AG04449 (cell line): ENCODE measurements at regions not wholly inside any gene's neighbourhood (a gene's known extent, or its start where the extent isn't known, plus 50 kb on each side); places are given as distances from the start of the nearest gene placed in this dataset.

ENCODE experiments used
- CTCF ChIA-PET: fragments of 350-600 bp; formaldehyde crosslinking; extraction: SDS; loops from one replicate; lab custom pipeline; 2021; ENCODE audit warnings: antibody characterized with exemption; lab: Yijun Ruan, JAX
- POLR2A ChIA-PET: fragments of 400-600, 350-600 bp; formaldehyde crosslinking; extraction: SDS; loops from one replicate; lab custom pipeline; 2020; ENCODE audit warnings: antibody characterized with exemption, inconsistent platforms; lab: Yijun Ruan, JAX
- DNase-seq: peaks from one replicate; pipeline ENCODE4 v3.0.0-alpha.2; 2010; ENCODE audit warnings: low read depth, low spot score
- H3K4me3 ChIP-seq: 2 replicates; pipeline ENCODE4 v1.5.1; 2011; ENCODE audit warnings: low read depth, mild to moderate bottlenecking, control low read depth, low read length
- TF ChIP-seq, protein P1 (sequence below): IDR thresholded peaks from one replicate; pipeline ENCODE4 v1.5.1; 2011; ENCODE audit warnings: mild to moderate bottlenecking, moderate library complexity, low read length, control low read depth, inconsistent platforms; ENCODE audit not compliant: insufficient read depth; ENCODE audit errors: missing control alignments

- ChIA-PET CTCF (no interaction called here), POLR2A (no interaction called here)
- no peak overlapping the region for H3K4me3 ChIP-seq
- no peak for DNase-seq
- TF ChIP-seq, protein P1, sequence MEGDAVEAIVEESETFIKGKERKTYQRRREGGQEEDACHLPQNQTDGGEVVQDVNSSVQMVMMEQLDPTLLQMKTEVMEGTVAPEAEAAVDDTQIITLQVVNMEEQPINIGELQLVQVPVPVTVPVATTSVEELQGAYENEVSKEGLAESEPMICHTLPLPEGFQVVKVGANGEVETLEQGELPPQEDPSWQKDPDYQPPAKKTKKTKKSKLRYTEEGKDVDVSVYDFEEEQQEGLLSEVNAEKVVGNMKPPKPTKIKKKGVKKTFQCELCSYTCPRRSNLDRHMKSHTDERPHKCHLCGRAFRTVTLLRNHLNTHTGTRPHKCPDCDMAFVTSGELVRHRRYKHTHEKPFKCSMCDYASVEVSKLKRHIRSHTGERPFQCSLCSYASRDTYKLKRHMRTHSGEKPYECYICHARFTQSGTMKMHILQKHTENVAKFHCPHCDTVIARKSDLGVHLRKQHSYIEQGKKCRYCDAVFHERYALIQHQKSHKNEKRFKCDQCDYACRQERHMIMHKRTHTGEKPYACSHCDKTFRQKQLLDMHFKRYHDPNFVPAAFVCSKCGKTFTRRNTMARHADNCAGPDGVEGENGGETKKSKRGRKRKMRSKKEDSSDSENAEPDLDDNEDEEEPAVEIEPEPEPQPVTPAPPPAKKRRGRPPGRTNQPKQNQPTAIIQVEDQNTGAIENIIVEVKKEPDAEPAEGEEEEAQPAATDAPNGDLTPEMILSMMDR, result no peak
Measured at GRCh38 chr4:62791386-62791785, 1591.3 kb downstream of the ADGRL3 start.

DNA sequence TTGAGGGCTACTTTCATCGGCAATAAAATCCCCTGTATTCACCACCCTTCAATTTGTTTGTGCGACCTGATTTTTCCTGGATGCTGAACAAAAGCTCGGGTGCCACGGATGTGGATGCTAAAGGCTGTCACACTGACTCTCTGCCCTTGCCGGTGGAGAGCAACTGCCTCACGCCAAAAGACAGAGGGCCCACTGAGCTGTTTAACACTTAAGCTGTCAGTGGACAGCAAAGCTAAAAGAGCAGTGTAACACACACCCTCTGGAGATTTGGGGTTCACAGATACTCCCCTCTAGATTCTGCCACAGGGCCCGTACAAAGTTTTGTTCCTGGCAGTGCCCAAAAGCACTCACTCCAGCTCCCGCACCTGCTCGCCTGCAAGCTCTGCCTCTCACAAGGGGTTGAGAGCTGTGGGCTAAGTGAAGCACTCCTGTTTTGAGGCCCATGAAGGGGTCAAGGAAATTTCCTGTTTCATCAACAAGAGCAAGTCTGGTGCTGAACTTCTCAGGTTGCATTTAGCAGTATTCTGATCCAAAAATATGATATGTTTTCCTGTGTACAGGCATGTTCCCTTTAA, 1571.9 kb downstream of the ADGRL3 start:
- POLR2A ChIA-PET, result no interaction called here
- TF ChIP-seq, protein P1, result no peak

DNA sequence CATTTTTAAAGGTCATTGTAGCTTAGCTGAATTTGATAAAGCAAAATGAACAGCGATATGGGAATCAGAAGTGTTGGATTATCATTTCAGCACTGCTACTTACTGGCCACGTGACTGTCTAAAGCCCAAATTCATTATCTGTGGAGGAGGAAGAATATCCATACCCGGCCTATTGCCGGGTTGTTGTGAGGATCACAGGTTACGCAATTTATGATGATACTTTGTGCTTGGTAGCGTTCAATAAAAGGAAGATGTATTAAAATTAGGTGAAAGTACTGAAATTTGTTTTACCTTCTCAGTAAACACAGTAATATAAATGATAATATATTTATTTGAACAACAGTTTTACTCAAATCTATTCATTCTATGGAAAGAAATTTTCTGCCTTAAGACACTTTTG, 1540.2 kb downstream of the ADGRL3 start:
- POLR2A ChIA-PET, result no interaction called here
- no peak overlapping the region for H3K4me3 ChIP-seq
- DNase-seq, result no peak
- TF ChIP-seq, protein P1, result no peak
- CTCF ChIA-PET, result no interaction called here

More for the DNA sequence above, 1571.9 kb downstream of the ADGRL3 start:
- no peak overlapping the region for H3K4me3 ChIP-seq
- DNase-seq, result no peak
- CTCF ChIA-PET, result no interaction called here

DNA sequence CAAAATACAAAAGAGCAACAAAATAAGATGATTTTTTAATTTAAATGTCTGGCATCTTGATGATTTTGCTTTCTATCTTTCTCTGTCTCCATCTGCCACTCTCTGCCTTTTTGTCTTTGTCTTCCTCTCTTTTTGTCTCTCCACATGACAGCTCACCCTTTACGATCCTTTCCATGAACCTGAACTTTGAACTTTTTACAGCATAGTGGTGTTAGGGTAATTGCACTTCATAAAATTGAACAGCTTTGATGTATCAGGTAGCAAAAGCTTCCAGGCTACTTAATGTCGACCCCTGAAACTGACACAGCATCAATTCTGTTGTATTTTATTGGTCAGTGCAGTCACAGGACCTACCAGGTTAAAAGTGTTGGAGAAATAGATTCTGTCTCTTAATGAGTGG, 1517.0 kb downstream of the ADGRL3 start:
- no peak for DNase-seq
- no peak overlapping the region for H3K4me3 ChIP-seq
- ChIA-PET POLR2A (no interaction called here), CTCF (no interaction called here)
- TF ChIP-seq, protein P1, result no peak

DNA sequence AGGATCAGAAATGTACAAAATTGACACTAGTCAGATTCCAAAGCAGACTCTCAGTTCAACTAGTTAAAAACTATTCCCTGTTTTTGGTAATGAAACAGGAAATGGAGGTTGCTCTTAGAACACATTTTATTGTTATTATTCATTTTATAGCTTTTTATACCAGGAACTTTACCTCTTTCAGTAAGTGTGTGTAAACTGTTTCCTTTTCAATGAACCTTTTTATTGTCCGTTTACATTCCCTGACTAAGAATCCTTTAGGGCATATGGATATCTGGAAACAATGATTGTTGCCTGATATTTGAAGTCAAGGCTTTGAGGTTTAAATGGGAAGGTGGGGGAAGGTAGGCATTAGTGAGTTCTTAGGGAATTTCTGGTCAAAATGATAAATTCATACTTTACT, 1511.4 kb downstream of the ADGRL3 start:
- POLR2A ChIA-PET, result no interaction called here

DNA sequence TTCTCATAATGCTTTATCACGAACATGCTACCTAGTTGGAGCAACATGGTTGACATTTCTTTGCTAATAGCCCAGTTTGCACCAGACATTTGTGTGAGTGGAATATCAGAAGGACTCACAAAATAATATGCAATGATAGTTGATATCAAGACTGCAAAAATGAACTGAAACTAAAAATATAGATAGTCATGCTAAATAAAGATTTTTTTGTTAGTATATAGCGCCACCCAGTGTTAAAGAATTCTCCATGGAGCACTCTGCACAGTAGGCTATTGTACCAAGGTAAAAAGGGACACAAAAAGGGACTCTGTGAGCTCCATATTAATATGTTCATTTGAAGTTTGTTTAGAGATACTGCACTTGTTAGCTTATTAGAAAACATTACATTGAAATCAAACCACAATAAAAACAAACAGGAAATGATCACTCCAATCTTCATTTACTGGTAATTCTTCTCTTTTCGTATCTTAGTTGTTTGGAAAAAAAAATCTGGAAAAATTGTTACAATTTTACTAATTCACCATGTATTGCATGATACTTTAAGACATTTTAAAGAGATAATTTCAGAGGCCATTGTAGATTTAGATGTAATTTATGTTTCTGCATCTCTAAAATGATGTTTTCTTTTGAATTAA, 1509.6 kb downstream of the ADGRL3 start:
- ChIA-PET POLR2A (no interaction called here), CTCF (no interaction called here)
- H3K4me3 ChIP-seq, result no peak overlapping the region
- TF ChIP-seq, protein P1, result no peak
- DNase-seq, result no peak

More for the DNA sequence above, 1511.4 kb downstream of the ADGRL3 start:
- TF ChIP-seq, protein P1, result no peak
- DNase-seq, result no peak
- no peak overlapping the region for H3K4me3 ChIP-seq
- CTCF ChIA-PET, result no interaction called here
